ENCODE measurements at regions not wholly inside any gene's neighbourhood (a gene's known extent, or its start where the extent isn't known, plus 50 kb on each side); places are given as distances from the start of the nearest gene placed in this dataset.
A peak's percentile ranks its signal among the peaks of the same experiment; 100 is the strongest.

- DNase-seq, result peak in 1 of 5 donors; percentile 33
- no peaks in the 10 kb centered on the region for H3K27me3 ChIP-seq (ENCODE audit: control insufficient read depth, insufficient read depth, low read length)
- no peaks in the 10 kb centered on the region for H3K36me3 ChIP-seq (ENCODE audit: control insufficient read depth in 2 of 3, insufficient read depth in 3 of 3, low read length in 3 of 3)
- FAIRE-seq, result no peak
- no peak overlapping the region for H3K4me3 ChIP-seq (ENCODE audit: low read length in 3 of 3)
- no peaks in the 10 kb centered on the region for H3K9me3 ChIP-seq (ENCODE audit: control insufficient read depth in 2 of 3, insufficient read depth in 1 of 3, low read length in 3 of 3)
- H3K4me1 ChIP-seq (ENCODE audit: control insufficient read depth in 2 of 3, insufficient read depth in 2 of 3, low read depth in 1 of 3, low read length in 3 of 3), result no peaks in the 10 kb centered on the region
- no peak overlapping the region for H3K27ac ChIP-seq (ENCODE audit: low read depth in 2 of 2, low read length in 2 of 2)
- TF ChIP-seq CTCF (IDR thresholded peaks at IDR 0.05; ENCODE audit: borderline replicate concordance, extremely low read depth, insufficient read depth), result no peak
- no peak overlapping the region for H3K9ac ChIP-seq (ENCODE audit: low read length in 3 of 3)
- intact Hi-C loops (cut with DNase I), result no loop called here
These were observed 253.8 kb upstream of the STXBP5 start for GRCh38 chr6:146950351-146950835.

GRCh38 chr6:146955570-146955969 lies 248.6 kb upstream of the STXBP5 start:
- Histone ChIP-seq H3K4me3 (ENCODE audit: low read length in 3 of 3) (no peak overlapping the region), H3K9ac (ENCODE audit: low read length in 3 of 3) (no peak overlapping the region), H3K27me3 (ENCODE audit: control insufficient read depth, insufficient read depth, low read length) (no peaks in the 10 kb centered on the region), H3K36me3 (ENCODE audit: control insufficient read depth in 2 of 3, insufficient read depth in 3 of 3, low read length in 3 of 3) (no peaks in the 10 kb centered on the region), H3K9me3 (ENCODE audit: control insufficient read depth in 2 of 3, insufficient read depth in 1 of 3, low read length in 3 of 3) (no peaks in the 10 kb centered on the region), H3K4me1 (ENCODE audit: control insufficient read depth in 2 of 3, insufficient read depth in 2 of 3, low read depth in 1 of 3, low read length in 3 of 3) (no peaks in the 10 kb centered on the region), H3K27ac (ENCODE audit: low read depth in 2 of 2, low read length in 2 of 2) (no peak overlapping the region)
- no peak for FAIRE-seq
- intact Hi-C loops (cut with DNase I), result no loop called here
- TF ChIP-seq CTCF (IDR thresholded peaks at IDR 0.05; ENCODE audit: borderline replicate concordance, extremely low read depth, insufficient read depth), result no peak
- DNase-seq, result no peak

DNA sequence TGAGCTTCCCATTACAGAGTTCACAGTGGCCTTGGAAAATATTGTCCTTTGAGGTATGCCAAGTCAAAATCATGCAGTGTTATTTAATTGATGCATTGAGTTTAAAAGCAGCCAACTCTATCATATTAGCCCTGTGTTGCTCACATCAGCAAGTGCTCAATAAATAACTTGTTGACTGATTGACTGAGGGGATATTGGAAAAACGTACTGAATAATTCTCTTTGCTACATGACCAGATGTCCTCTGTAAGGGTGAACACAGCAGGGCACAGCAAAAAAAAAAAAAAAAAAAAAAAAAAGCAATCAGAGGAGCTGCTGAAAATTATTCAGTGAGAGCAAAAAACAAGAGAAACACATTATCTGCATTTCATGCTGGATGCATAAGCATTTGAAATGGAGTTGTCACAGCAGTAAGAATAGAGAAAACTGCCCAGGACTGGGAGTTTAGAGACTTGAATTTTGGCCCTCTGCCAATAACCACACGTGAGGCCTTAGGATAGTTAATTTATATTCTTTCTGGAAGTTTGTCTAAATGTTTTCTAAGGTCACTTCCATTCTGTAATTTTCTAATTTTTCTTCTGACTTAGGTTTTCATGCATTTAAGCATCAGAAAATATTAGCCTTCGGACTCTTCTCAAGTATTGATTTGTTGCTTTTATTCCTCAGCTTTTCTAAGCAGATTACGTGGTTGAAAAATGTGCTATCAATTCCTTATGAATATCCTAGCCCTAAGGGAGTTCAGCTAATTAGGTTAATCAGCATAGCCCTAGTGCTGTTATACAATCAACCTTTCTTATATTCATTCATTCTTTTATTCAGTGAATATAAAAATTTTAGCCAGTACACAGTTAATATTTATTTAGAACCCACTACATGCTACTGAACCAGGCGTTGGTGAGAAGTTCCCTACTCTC lies 246.8 kb upstream of the STXBP5 start:
- H3K4me3 ChIP-seq (ENCODE audit: low read length in 3 of 3), result no peak overlapping the region
- FAIRE-seq, result no peak

More for the DNA sequence above, 246.8 kb upstream of the STXBP5 start:
- DNase-seq, result peak in 1 of 5 donors; percentile 22
- intact Hi-C loops (cut with DNase I), result no loop called here
- Histone ChIP-seq H3K36me3 (ENCODE audit: control insufficient read depth in 2 of 3, insufficient read depth in 3 of 3, low read length in 3 of 3) (no peaks in the 10 kb centered on the region), H3K27ac (ENCODE audit: low read depth in 2 of 2, low read length in 2 of 2) (no peak overlapping the region), H3K9me3 (ENCODE audit: control insufficient read depth in 2 of 3, insufficient read depth in 1 of 3, low read length in 3 of 3) (no peaks in the 10 kb centered on the region), H3K9ac (ENCODE audit: low read length in 3 of 3) (no peak overlapping the region), H3K27me3 (ENCODE audit: control insufficient read depth, insufficient read depth, low read length) (no peaks in the 10 kb centered on the region), H3K4me1 (ENCODE audit: control insufficient read depth in 2 of 3, insufficient read depth in 2 of 3, low read depth in 1 of 3, low read length in 3 of 3) (no peaks in the 10 kb centered on the region)
- TF ChIP-seq CTCF (IDR thresholded peaks at IDR 0.05; ENCODE audit: borderline replicate concordance, extremely low read depth, insufficient read depth), result no peak
